NB4 (cell line): ENCODE measurements at regions not wholly inside any gene's neighbourhood (a gene's known extent, or its start where the extent isn't known, plus 50 kb on each side); places are given as distances from the start of the nearest gene placed in this dataset.

ENCODE experiments used
- DNase-seq: peaks from one replicate; pipeline ENCODE4 v3.0.0; 2010; ENCODE audit warnings: low read depth
- H3K4me3 ChIP-seq: one replicate; pipeline ENCODE4 v1.5.1; 2011; ENCODE audit warnings: mild to moderate bottlenecking, low read depth, low read length, moderate library complexity
- MYC ChIP-seq: IDR thresholded peaks from 2 replicates; pipeline ENCODE4 v1.6.1; 2011; ENCODE audit warnings: low read depth, low read length
- POLR2A ChIP-seq: IDR thresholded peaks from 2 replicates; pipeline ENCODE4 v1.6.1; 2011; ENCODE audit warnings: mild to moderate bottlenecking; ENCODE audit not compliant: insufficient read length; ENCODE audit errors: extremely low read depth
- TF ChIP-seq, protein P1 (sequence below): IDR thresholded peaks from one replicate; pipeline ENCODE4 v1.5.1; 2012; ENCODE audit warnings: low read depth, low read length
- TF ChIP-seq, protein P2 (sequence below): IDR thresholded peaks from 2 replicates; pipeline ENCODE4 v1.6.1; 2011; ENCODE audit warnings: low read depth, low read length

DNA sequence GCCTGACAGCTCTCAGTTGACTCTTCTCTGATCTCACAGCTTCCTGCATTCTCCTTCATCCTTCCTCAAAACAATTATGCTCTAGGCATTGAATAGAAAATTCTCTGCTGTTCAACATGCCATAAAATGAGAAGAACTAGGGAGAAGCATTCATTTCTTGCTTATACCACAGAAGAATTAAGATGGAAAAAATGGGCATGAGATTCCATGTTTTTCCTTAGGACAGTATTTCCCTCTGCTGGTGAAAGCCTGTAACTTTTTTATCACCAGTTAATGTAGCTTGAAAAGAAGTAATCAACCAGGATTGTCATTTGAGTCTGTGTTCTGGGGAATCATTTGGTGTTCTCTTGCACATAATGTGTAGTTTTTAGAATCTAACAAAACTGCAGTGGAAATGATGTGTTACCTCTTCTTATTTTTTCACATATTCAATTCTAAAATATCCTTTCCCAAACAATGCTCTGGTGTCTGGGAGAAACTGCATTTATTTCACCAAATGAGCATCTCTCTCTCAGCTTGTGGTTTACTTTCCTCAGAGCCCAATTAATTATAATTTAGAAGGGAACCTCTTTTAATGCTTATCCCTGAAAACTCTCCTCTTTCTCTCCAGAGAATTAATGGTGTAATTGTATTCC lies 92.8 kb upstream of the DCBLD2 start:
- DNase-seq: peak; percentile 9
- no peak for TF ChIP-seq MYC
- no peak for TF ChIP-seq POLR2A
- TF ChIP-seq, protein P1, sequence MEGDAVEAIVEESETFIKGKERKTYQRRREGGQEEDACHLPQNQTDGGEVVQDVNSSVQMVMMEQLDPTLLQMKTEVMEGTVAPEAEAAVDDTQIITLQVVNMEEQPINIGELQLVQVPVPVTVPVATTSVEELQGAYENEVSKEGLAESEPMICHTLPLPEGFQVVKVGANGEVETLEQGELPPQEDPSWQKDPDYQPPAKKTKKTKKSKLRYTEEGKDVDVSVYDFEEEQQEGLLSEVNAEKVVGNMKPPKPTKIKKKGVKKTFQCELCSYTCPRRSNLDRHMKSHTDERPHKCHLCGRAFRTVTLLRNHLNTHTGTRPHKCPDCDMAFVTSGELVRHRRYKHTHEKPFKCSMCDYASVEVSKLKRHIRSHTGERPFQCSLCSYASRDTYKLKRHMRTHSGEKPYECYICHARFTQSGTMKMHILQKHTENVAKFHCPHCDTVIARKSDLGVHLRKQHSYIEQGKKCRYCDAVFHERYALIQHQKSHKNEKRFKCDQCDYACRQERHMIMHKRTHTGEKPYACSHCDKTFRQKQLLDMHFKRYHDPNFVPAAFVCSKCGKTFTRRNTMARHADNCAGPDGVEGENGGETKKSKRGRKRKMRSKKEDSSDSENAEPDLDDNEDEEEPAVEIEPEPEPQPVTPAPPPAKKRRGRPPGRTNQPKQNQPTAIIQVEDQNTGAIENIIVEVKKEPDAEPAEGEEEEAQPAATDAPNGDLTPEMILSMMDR: no peak
- TF ChIP-seq, protein P2, sequence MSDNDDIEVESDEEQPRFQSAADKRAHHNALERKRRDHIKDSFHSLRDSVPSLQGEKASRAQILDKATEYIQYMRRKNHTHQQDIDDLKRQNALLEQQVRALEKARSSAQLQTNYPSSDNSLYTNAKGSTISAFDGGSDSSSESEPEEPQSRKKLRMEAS: no peak
- no peak overlapping the region for H3K4me3 ChIP-seq

DNA sequence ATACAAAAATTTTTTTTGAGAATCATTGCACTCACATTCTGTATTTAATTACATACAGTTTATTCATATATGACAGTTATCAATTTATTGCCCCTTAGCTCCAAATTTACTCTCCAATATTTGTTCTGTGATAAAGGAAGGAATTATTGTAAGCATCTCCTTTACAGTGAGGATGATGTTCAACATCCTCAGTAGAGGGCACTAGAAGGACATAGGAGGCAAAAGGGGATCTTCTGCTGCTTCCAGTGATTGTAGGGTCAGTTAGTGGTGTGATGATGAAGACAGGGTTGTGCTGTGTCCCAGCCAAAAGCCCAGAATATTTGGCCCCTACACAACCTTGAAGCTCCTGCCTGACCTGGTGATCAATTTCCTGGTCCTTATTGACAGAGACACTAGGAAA lies 89.9 kb upstream of the DCBLD2 start:
- no peak overlapping the region for H3K4me3 ChIP-seq
- TF ChIP-seq, protein P1: peak; percentile 1
- no peak for TF ChIP-seq MYC
- TF ChIP-seq, protein P2: no peak
- no peak for TF ChIP-seq POLR2A
- DNase-seq: peak; percentile 4

DNA sequence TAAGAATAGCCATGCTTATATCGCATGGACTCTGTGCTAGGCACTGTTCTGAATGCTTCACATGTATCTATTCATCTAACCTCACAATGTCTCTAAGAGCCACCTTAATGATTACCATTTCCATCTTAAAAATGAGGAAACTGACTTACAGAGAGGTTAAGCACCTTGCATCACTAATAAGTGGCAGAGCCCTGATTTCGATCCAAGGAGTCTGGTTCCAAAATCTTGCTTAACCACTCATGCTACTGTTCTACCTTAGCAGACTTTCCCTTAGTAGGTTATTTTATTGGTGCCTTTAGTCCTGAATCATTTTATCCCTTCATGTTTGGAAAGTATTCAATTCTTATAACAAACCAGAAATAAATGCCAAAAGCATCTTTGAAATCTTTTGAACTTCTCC lies 89.2 kb upstream of the DCBLD2 start:
- no peak for DNase-seq
- TF ChIP-seq POLR2A (no peak), MYC (no peak)
- TF ChIP-seq, protein P1: no peak
- TF ChIP-seq, protein P2: no peak
- no peak overlapping the region for H3K4me3 ChIP-seq

DNA sequence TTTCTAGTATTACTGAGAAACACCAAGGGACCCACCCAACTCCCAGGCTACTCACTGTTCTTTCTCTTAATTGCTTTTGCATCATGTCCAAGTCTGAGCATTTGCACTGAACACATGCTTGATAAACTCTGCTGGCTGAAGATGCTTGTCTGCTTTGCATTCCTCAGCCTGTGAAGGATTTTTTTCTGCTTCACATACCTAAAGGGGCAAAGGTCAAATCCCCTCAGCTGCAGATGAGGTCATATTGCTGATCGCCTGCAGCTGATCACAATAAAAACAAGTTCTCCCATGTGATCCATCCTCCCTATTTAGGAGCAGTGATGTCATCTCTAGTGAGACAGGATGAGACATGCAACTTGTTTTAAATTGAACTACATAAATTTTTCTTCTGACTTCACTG lies 84.6 kb upstream of the DCBLD2 start:
- no peak for TF ChIP-seq MYC
- TF ChIP-seq, protein P2: no peak
- TF ChIP-seq, protein P1: no peak
- TF ChIP-seq POLR2A: no peak
- DNase-seq: no peak
- H3K4me3 ChIP-seq: no peak overlapping the region

DNA sequence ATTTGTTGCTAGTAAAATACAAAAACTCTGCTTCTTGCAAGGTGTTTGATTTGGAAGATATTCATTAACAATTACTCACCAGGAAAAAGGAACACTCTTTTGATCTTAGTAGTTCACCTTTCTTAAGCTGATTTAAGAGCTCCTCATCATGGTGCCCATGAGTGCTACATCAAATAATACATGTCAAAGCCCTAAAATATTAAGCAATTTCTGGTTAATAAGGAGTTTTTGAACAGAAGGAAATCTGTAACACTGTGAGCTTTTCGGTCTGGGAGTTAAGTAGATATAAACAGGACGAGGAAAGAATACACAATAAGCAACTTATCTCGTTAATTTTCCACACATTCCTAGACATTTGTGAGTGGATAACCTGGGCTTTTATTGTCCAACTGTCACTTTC lies 83.9 kb upstream of the DCBLD2 start:
- TF ChIP-seq MYC (no peak), POLR2A (no peak)
- TF ChIP-seq, protein P1: no peak
- TF ChIP-seq, protein P2: no peak
- no peak for DNase-seq
- H3K4me3 ChIP-seq: no peak overlapping the region
